ENCODE measurements at regions not wholly inside any gene's neighbourhood (a gene's known extent, or its start where the extent isn't known, plus 50 kb on each side); places are given as distances from the start of the nearest gene placed in this dataset.

- Histone ChIP-seq H3K27me3 (replicated peaks in 1 of 2; ENCODE audit: control insufficient read depth in 2 of 2, insufficient read depth in 2 of 2, low read length in 1 of 2) (no peaks in the 10 kb centered on the region), H3K4me2 (ENCODE audit: control insufficient read depth, insufficient read depth) (no peak overlapping the region), H3K4me3 (no peak overlapping the region), H3K36me3 (ENCODE audit: control insufficient read depth in 2 of 2, insufficient read depth in 2 of 2, low read length in 1 of 2) (no peaks in the 10 kb centered on the region), H3K4me1 (ENCODE audit: control insufficient read depth, insufficient read depth, low read length) (no peaks in the 10 kb centered on the region), H3K9me3 (replicated peaks; ENCODE audit: control insufficient read depth, insufficient read depth, low read length) (no peaks in the 10 kb centered on the region), H3K79me2 (ENCODE audit: control insufficient read depth, insufficient read depth, low read length) (no peaks in the 10 kb centered on the region), H2AFZ (ENCODE audit: control insufficient read depth, low read depth, low read length) (no peak overlapping the region), H4K20me1 (ENCODE audit: control insufficient read depth, insufficient read depth) (no peaks in the 10 kb centered on the region), H3K9ac (ENCODE audit: control insufficient read depth, insufficient read depth, low read length) (no peak overlapping the region), H3K27ac (ENCODE audit: control insufficient read depth, insufficient read depth) (no peak overlapping the region)
- CTCF ChIA-PET = no interaction called here
- POLR2A ChIA-PET = no interaction called here
- SMC1A ChIA-PET (ENCODE audit: uncharacterized antibody, unreplicated experiment) = interaction anchor here (0.7 kb wide), 1 partner anchor 64 kb away, joined by 3 read pairs; no protein-coding TSS in a partner anchor
- DNase-seq (ENCODE audit: low read depth, low spot score) (no peak), ATAC-seq (no peak), FAIRE-seq (no peak)
- BruUV-seq (replicated peaks) = no TSS peak
- RAD21 ChIA-PET (ENCODE audit: unreplicated experiment) = no interaction called here
- intact Hi-C loops (cut with micrococcal nuclease; ENCODE audit: unreplicated experiment) = no loop called here
- in situ Hi-C loops (cut with MboI) = no loop called here
- no peak for TF ChIP-seq MYB (IDR thresholded peaks at IDR 0.05; ENCODE audit: borderline replicate concordance, low read depth, low read length)
- TF ChIP-seq ZBTB40 (IDR thresholded peaks at IDR 0.05; ENCODE audit: borderline replicate concordance) = no peak
- TF ChIP-seq KLF5 (IDR thresholded peaks at IDR 0.05; ENCODE audit: partially characterized antibody) = no peak
- no peak for TF ChIP-seq IKZF1 (conservative IDR thresholded peaks at IDR 0.05)
- no peak for TF ChIP-seq ZBTB33 (IDR thresholded peaks at IDR 0.05)
- TF ChIP-seq SREBF2 (IDR thresholded peaks at IDR 0.05; ENCODE audit: low read length) = no peak
- TF ChIP-seq TAF1 (IDR thresholded peaks at IDR 0.05; ENCODE audit: borderline replicate concordance, low read depth, low read length) = no peak
- no peak for TF ChIP-seq TCF12 (IDR thresholded peaks at IDR 0.05; ENCODE audit: low read depth, low read length)
- no peak for TF ChIP-seq SMAD1 (IDR thresholded peaks at IDR 0.05; ENCODE audit: low read depth, partially characterized antibody)
- no peak for TF ChIP-seq HSF1 (IDR thresholded peaks at IDR 0.05; ENCODE audit: low read depth, low read length)
- TF ChIP-seq RCOR1 (conservative IDR thresholded peaks at IDR 0.05; ENCODE audit: low read depth, low read length) = no peak
- no peak for TF ChIP-seq HCFC1 (IDR thresholded peaks at IDR 0.05; ENCODE audit: low read length)
- no peak for TF ChIP-seq BHLHE40 (IDR thresholded peaks at IDR 0.05; ENCODE audit: borderline replicate concordance in 1 of 2, low read depth in 2 of 2, low read length in 1 of 2)
- TF ChIP-seq NFYB (IDR thresholded peaks at IDR 0.05; ENCODE audit: insufficient read depth, low read depth, low read length) = no peak
- TF ChIP-seq SIN3A (IDR thresholded peaks at IDR 0.05; ENCODE audit: low read depth, low read length) = no peak
- TF ChIP-seq SMC3 (IDR thresholded peaks at IDR 0.05; ENCODE audit: borderline replicate concordance, low read length) = no peak
Measured at GRCh38 chr1:105459759-105460158, 1596.7 kb upstream of the PRMT6 start.

Measured in GM12878 (cell line).